ENCODE measurements at regions not wholly inside any gene's neighbourhood (a gene's known extent, or its start where the extent isn't known, plus 50 kb on each side); places are given as distances from the start of the nearest gene placed in this dataset.

GRCh38 chrX:6614506-6614905, 79.6 kb upstream of the VCX3A start:
- Histone ChIP-seq H3K9me2 (no peaks in the 10 kb centered on the region), H3K27me3 (ENCODE audit: insufficient read depth) (no peaks in the 10 kb centered on the region), H3K27ac (ENCODE audit: low read depth in 2 of 2, low read length in 1 of 2) (no peak overlapping the region), H3K79me2 (ENCODE audit: insufficient read depth) (no peaks in the 10 kb centered on the region), H3K4me2 (no peak overlapping the region), H3K9ac (no peak overlapping the region), H3K4me1 (ENCODE audit: control insufficient read depth in 1 of 2, insufficient read depth in 2 of 2, low read depth in 1 of 2, low read length in 1 of 2) (no peaks in the 10 kb centered on the region), H3K36me3 (replicated peaks in 1 of 2; ENCODE audit: control insufficient read depth in 1 of 2, insufficient read depth in 2 of 2, low read length in 1 of 2) (no peaks in the 10 kb centered on the region), H2AFZ (ENCODE audit: low read depth) (no peak overlapping the region), H4K20me1 (ENCODE audit: insufficient read depth) (no peaks in the 10 kb centered on the region), H3F3A (replicated peaks; ENCODE audit: insufficient read depth) (no peaks in the 10 kb centered on the region), H3K9me3 (no peaks in the 10 kb centered on the region), H3K4me3 (ENCODE audit: low read depth in 2 of 2, low read length in 1 of 2) (no peak overlapping the region)
- CTCF ChIA-PET = no interaction called here
- POLR2A ChIA-PET = no interaction called here
- no peak for DNase-seq
- TF ChIP-seq CTCF (IDR thresholded peaks at IDR 0.05) = no peak
- no peak for TF ChIP-seq IRF3 (IDR thresholded peaks at IDR 0.05; ENCODE audit: low read depth, low read length)
- no peak for TF ChIP-seq PBX3 (IDR thresholded peaks at IDR 0.05)
- TF ChIP-seq MAX (IDR thresholded peaks at IDR 0.05; ENCODE audit: low read depth) = no peak
- no peak for TF ChIP-seq YY1 (IDR thresholded peaks at IDR 0.05; ENCODE audit: low read depth)
- no peak for TF ChIP-seq TCF12 (IDR thresholded peaks at IDR 0.05)
- no peak for TF ChIP-seq GATA2 (CRISPR knock-in tag; IDR thresholded peaks at IDR 0.05)
- no peak for TF ChIP-seq NFIC (IDR thresholded peaks at IDR 0.05; ENCODE audit: borderline replicate concordance)
- no peak for TF ChIP-seq EP300 (IDR thresholded peaks at IDR 0.05; ENCODE audit: borderline replicate concordance in 1 of 2, low read depth in 1 of 2, low read length in 1 of 2)
- TF ChIP-seq USF1 (IDR thresholded peaks at IDR 0.05; ENCODE audit: borderline replicate concordance, low read depth) = no peak
- TF ChIP-seq FOSL2 (IDR thresholded peaks at IDR 0.05; ENCODE audit: borderline replicate concordance, low read depth) = no peak
- no peak for TF ChIP-seq POLR2AphosphoS5 (IDR thresholded peaks at IDR 0.05; ENCODE audit: low read depth, low read length)
- no peak for TF ChIP-seq MXI1 (IDR thresholded peaks at IDR 0.05; ENCODE audit: low read depth, low read length)
- TF ChIP-seq RFX5 (IDR thresholded peaks at IDR 0.05; ENCODE audit: low read length) = no peak
- 11% methylated on average over 7 of the region's 7 CpGs for WGBS (ENCODE audit: low lambda C conversion rate)

Data from SK-N-SH (cell line).